ENCODE measurements at regions not wholly inside any gene's neighbourhood (a gene's known extent, or its start where the extent isn't known, plus 50 kb on each side); places are given as distances from the start of the nearest gene placed in this dataset.
"Not testable (repeated sequence)": the region's sequence is repeated elsewhere in the genome, so short reads cannot be mapped to it uniquely, and the experiment has no call there.

DNA sequence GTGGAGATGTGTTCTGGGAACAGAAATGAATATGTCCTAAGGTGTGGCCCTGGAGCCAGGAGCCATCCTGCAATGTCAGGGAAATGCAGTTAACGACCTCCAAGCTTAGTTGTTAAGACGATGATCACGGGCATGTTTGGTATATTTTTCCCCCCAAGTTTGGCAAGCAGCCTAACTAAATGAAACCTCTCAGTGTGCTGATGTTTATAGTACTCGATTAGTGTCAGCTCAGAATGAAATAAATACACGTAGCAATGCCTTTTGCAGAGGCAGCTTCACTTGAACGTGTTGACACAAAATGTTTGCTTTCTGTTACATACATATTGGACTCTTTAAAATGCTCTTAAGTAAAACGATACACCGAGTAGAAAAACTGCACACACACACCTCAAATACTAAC, 76.2 kb upstream of the OLIG3 start:
- TF ChIP-seq, protein P1, sequence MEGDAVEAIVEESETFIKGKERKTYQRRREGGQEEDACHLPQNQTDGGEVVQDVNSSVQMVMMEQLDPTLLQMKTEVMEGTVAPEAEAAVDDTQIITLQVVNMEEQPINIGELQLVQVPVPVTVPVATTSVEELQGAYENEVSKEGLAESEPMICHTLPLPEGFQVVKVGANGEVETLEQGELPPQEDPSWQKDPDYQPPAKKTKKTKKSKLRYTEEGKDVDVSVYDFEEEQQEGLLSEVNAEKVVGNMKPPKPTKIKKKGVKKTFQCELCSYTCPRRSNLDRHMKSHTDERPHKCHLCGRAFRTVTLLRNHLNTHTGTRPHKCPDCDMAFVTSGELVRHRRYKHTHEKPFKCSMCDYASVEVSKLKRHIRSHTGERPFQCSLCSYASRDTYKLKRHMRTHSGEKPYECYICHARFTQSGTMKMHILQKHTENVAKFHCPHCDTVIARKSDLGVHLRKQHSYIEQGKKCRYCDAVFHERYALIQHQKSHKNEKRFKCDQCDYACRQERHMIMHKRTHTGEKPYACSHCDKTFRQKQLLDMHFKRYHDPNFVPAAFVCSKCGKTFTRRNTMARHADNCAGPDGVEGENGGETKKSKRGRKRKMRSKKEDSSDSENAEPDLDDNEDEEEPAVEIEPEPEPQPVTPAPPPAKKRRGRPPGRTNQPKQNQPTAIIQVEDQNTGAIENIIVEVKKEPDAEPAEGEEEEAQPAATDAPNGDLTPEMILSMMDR (IDR thresholded peaks at IDR 0.05; ENCODE audit: unreplicated experiment) = no peak
- DNase-seq (ENCODE audit: low spot score) = no peak
- no peaks in the 10 kb centered on the region for H3K36me3 Mint-ChIP-seq (ENCODE audit: low read depth, unreplicated experiment)
- no peak overlapping the region for H3K4me3 Mint-ChIP-seq (ENCODE audit: unreplicated experiment)
- H3K27ac Mint-ChIP-seq (ENCODE audit: unreplicated experiment) = no peak overlapping the region
- no peaks in the 10 kb centered on the region for H3K4me1 Mint-ChIP-seq (ENCODE audit: unreplicated experiment)
- peaks cover 4% of the 10 kb centered on the region for H3K27me3 Mint-ChIP-seq (ENCODE audit: unreplicated experiment)
- no peaks in the 10 kb centered on the region for H3K9me3 Mint-ChIP-seq (ENCODE audit: unreplicated experiment)

DNA sequence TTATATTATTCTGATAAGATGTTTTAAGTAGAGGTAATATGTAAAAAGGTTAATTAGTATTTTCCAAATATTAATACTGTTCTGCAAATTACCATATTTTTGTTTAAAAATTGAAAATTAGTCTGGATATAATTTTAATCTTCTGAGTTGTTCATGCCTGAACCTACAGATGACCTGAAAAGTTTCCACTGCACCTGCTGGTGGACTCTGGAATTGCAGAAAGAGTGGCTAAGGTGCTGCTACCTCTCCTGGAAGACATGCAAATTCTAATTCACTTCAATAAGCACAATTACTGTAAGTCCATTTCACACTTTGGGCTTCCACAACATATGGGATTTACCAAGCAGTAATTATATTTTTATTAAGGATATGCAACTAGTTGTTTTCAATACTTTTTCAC, 77.7 kb upstream of the OLIG3 start:
- Mint-ChIP-seq H3K9me3 (ENCODE audit: unreplicated experiment) (no peaks in the 10 kb centered on the region), H3K4me1 (ENCODE audit: unreplicated experiment) (no peaks in the 10 kb centered on the region), H3K27me3 (ENCODE audit: unreplicated experiment) (peaks cover 1% of the 10 kb centered on the region), H3K4me3 (ENCODE audit: unreplicated experiment) (no peak overlapping the region), H3K27ac (ENCODE audit: unreplicated experiment) (no peak overlapping the region), H3K36me3 (ENCODE audit: low read depth, unreplicated experiment) (no peaks in the 10 kb centered on the region)
- peak; percentile 63 for DNase-seq (ENCODE audit: low spot score)
- TF ChIP-seq, protein P1 (IDR thresholded peaks at IDR 0.05; ENCODE audit: unreplicated experiment) = peak; percentile 84

DNA sequence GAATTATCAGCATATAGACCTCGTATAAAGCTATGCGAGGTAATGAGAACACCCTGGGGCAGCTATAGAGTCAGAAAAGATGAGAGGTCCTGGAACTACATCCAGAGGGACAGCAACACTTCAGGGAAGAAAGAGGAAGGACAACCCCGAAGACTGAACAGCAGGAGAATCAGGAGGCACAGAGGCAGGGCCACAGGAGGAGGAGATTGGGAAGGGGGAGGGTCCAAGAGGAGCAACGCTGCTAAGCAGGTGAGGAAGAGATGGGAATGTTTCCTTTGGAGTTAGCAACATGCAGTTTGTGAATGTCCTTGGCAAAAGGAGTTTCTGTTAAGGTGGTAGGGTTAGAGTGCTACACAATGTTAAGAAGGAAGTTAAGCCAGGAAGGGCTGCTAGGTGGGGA, 79.5 kb upstream of the OLIG3 start:
- TF ChIP-seq, protein P1 (IDR thresholded peaks at IDR 0.05; ENCODE audit: unreplicated experiment) = no peak
- DNase-seq (ENCODE audit: low spot score) = no peak
- H3K36me3 Mint-ChIP-seq (ENCODE audit: low read depth, unreplicated experiment) = no peaks in the 10 kb centered on the region
- no peak overlapping the region for H3K27ac Mint-ChIP-seq (ENCODE audit: unreplicated experiment)
- H3K27me3 Mint-ChIP-seq (ENCODE audit: unreplicated experiment) = peaks cover 1% of the 10 kb centered on the region
- no peaks in the 10 kb centered on the region for H3K4me1 Mint-ChIP-seq (ENCODE audit: unreplicated experiment)
- no peaks in the 10 kb centered on the region for H3K9me3 Mint-ChIP-seq (ENCODE audit: unreplicated experiment)
- no peak overlapping the region for H3K4me3 Mint-ChIP-seq (ENCODE audit: unreplicated experiment)

DNA sequence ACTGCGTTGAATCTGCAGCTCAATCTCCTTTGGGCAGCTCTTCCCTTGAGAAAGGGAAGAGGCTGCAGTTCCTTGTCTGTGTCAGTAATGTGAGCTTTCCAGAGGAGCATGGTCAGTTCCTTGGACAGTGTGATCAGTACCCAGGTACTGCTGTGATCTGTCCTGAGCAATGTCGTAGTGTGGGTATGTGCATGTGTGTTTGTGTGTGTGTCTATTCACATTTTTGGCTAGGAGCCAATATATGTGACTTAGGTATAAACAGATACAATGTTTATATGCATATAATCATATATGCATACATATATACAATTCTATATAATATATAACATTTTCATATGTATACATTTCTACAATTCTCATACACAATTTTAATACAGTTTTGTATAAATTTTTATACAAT, 85.4 kb upstream of the OLIG3 start:
- H3K4me1 Mint-ChIP-seq (ENCODE audit: unreplicated experiment) = no peaks in the 10 kb centered on the region
- TF ChIP-seq, protein P1 (IDR thresholded peaks at IDR 0.05; ENCODE audit: unreplicated experiment) = no peak
- H3K27me3 Mint-ChIP-seq (ENCODE audit: unreplicated experiment) = peaks cover 4% of the 10 kb centered on the region
- DNase-seq (ENCODE audit: low spot score) = no peak
- H3K4me3 Mint-ChIP-seq (ENCODE audit: unreplicated experiment) = no peak overlapping the region
- H3K9me3 Mint-ChIP-seq (ENCODE audit: unreplicated experiment) = no peaks in the 10 kb centered on the region
- no peak overlapping the region for H3K27ac Mint-ChIP-seq (ENCODE audit: unreplicated experiment)
- H3K36me3 Mint-ChIP-seq (ENCODE audit: low read depth, unreplicated experiment) = no peaks in the 10 kb centered on the region

DNA sequence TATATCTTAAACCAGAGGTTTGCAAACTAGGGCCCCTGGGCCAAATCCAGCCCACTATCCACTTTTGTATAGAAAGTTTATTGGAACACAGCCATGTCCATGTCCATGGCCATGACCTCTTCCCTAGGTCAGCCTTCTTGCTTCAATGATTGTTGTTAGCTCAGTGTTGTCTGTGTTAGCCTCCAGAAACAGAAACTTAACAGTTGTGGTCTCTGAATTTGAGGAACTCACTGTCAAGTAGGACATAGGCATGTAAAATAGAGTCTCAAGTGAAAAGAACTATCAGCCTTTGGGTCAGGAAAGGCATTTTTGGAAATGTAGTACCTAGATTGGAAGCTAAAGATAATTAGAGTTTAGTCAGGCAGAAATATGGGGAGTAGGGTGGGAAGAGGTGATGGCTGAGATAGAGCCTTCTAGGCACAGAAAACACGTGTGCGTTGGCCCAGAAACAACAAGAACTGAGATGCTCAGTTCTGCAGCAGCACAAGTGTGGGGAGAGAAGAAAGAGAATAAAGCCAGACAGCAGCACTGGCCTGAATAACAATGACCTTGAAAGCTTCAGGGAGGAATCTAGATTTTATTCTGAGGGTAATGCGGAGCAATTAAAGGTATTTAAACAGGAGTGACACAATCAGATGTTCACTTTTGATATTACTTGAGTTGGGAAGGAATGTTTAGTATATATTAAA, 87.0 kb upstream of the OLIG3 start:
- Mint-ChIP-seq H3K27ac (ENCODE audit: unreplicated experiment) (no peak overlapping the region), H3K4me3 (ENCODE audit: unreplicated experiment) (no peak overlapping the region), H3K27me3 (ENCODE audit: unreplicated experiment) (peaks cover 4% of the 10 kb centered on the region), H3K4me1 (ENCODE audit: unreplicated experiment) (no peaks in the 10 kb centered on the region), H3K9me3 (ENCODE audit: unreplicated experiment) (no peaks in the 10 kb centered on the region), H3K36me3 (ENCODE audit: low read depth, unreplicated experiment) (no peaks in the 10 kb centered on the region)
- no peak for DNase-seq (ENCODE audit: low spot score)
- TF ChIP-seq, protein P1 (IDR thresholded peaks at IDR 0.05; ENCODE audit: unreplicated experiment) = no peak

DNA sequence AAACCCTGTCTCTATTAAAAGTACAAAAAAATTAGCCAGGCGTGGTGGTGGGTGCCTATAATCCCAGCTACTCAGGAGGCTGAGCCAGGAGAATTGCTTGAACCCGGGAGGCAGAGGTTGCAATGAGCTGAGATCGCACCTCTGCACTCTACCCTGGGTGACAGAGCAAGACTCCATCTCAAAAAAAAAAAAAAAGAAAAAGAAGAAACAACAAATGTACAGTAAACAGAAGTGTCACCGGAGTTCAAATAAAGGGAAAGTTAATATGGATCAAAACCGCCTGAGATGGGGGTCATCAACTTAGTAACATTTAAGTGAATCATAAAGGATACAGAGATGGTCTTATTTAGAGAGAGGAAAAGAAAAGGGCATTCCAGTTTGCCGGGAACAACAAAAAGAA, 89.3 kb upstream of the OLIG3 start:
- not testable (repeated sequence) for DNase-seq (ENCODE audit: low spot score); H3K4me3 Mint-ChIP-seq (ENCODE audit: unreplicated experiment); H3K36me3 Mint-ChIP-seq (ENCODE audit: low read depth, unreplicated experiment); H3K27ac Mint-ChIP-seq (ENCODE audit: unreplicated experiment); H3K9me3 Mint-ChIP-seq (ENCODE audit: unreplicated experiment); H3K27me3 Mint-ChIP-seq (ENCODE audit: unreplicated experiment); H3K4me1 Mint-ChIP-seq (ENCODE audit: unreplicated experiment)

Data from endothelial cell (in vitro differentiated cells).